A549 (cell line): ENCODE measurements at regions not wholly inside any gene's neighbourhood (a gene's known extent, or its start where the extent isn't known, plus 50 kb on each side); places are given as distances from the start of the nearest gene placed in this dataset.

Source experiments
- MYC ChIP-seq: IDR thresholded peaks from 2 replicates; pipeline ENCODE4 v1.6.1; 2012; ENCODE audit warnings: mild to moderate bottlenecking, inconsistent platforms, low read length, improper control_type of control experiment, borderline replicate concordance
- PHF8 ChIP-seq: fragments of 200-600 bp; sonication (generic); IDR thresholded peaks from 2 replicates; pipeline ENCODE4 v1.6.1; 2016; ENCODE audit warnings: low read depth, mild to moderate bottlenecking, antibody characterized with exemption, moderate library complexity, borderline replicate concordance
- POLR2A ChIP-seq: IDR thresholded peaks from 2 replicates; pipeline ENCODE4 v1.6.1; 2012; ENCODE audit warnings: mild to moderate bottlenecking, low read length
- TF ChIP-seq, protein P1 (sequence below): fragments of >200 bp; sonication (Bioruptor Twin); formaldehyde crosslinking; IDR thresholded peaks from 3 replicates; pipeline ENCODE4 v1.5.1; 2016
- TF ChIP-seq, protein P2 (sequence below): IDR thresholded peaks from 2 replicates; pipeline ENCODE4 v1.6.1; 2012; ENCODE audit warnings: low read depth, borderline replicate concordance

DNA sequence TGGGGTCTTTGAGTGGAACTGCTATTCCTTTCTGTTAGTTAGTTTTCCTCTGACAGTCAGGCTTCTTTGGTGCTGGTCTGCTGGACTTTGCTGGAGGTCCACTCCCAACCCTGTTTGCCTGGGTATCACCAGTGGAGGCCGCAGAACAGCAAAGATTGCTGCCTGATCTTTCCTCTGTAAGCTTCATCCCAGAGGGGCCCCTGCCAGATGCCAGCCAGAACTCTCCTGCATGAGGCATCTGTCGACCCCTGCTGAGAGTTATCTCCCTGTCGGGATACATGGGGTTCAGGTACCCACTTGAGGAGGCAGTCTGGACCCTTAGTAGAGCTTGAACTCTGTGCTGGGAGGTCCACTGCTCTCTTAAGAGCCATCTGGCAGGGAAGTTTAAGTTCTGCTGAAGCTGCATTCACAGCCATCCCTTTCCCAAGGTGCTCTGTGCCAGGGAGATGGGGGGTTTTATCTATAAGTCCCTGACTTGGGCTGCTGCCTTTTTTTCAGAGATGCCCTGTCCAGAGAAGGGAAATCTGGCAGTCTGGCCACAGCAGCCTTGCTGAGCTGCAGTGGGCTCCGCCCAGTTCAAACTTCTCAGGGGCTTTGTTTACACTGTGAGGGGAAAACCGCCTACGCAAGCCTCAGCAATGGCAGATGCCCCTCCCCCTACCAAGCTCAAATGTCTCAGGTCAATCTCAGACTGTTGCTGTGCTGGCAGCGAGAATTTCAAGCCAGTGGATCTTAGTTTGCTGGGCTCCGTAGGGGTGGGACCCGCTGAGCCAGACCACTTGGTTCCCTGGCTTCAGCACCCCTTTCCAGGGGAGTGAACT is 89.7 kb upstream of the CDK6 start:
- TF ChIP-seq MYC (no peak), POLR2A (no peak), PHF8 (no peak)
- TF ChIP-seq, protein P1, sequence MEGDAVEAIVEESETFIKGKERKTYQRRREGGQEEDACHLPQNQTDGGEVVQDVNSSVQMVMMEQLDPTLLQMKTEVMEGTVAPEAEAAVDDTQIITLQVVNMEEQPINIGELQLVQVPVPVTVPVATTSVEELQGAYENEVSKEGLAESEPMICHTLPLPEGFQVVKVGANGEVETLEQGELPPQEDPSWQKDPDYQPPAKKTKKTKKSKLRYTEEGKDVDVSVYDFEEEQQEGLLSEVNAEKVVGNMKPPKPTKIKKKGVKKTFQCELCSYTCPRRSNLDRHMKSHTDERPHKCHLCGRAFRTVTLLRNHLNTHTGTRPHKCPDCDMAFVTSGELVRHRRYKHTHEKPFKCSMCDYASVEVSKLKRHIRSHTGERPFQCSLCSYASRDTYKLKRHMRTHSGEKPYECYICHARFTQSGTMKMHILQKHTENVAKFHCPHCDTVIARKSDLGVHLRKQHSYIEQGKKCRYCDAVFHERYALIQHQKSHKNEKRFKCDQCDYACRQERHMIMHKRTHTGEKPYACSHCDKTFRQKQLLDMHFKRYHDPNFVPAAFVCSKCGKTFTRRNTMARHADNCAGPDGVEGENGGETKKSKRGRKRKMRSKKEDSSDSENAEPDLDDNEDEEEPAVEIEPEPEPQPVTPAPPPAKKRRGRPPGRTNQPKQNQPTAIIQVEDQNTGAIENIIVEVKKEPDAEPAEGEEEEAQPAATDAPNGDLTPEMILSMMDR, result no peak
- TF ChIP-seq, protein P2, sequence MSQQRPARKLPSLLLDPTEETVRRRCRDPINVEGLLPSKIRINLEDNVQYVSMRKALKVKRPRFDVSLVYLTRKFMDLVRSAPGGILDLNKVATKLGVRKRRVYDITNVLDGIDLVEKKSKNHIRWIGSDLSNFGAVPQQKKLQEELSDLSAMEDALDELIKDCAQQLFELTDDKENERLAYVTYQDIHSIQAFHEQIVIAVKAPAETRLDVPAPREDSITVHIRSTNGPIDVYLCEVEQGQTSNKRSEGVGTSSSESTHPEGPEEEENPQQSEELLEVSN, result no peak
